GM18498 (cell line): ENCODE measurements at regions not wholly inside any gene's neighbourhood (a gene's known extent, or its start where the extent isn't known, plus 50 kb on each side); places are given as distances from the start of the nearest gene placed in this dataset.

Experiments used
- ATAC-seq: cut with Tn5 transposase; IDR thresholded peaks from one replicate; pipeline ENCODE4 v1.9.1; 2021; ENCODE audit warnings: mild to moderate bottlenecking, moderate library complexity; ENCODE audit not compliant: unreplicated experiment

- no peak for ATAC-seq
Measured at GRCh38 chr6:71510856-71511255, 222.2 kb downstream of the OGFRL1 start.

- no peak for ATAC-seq
Measured at GRCh38 chr6:71512256-71512655, 223.6 kb downstream of the OGFRL1 start.

DNA sequence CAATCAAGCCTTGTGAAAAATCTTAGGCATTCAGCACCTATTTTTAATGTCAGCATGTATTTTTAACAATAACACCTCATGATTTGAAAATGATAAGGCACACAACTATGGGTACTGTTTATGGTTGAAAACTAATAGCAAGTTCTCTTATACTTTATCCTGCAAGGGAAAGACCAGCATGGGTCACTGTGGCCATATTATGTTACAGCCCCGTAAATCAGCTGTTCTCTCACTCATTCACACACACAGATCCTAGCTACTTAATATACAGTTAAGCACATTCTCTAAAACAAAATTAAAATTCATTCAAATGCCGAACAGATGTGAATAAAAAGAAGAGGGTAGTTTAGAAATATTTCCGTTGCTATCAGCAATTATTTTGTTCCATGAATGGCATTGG is 224.4 kb downstream of the OGFRL1 start:
- no peak for ATAC-seq

GRCh38 chr6:71523548-71523947 is 234.9 kb downstream of the OGFRL1 start:
- ATAC-seq, result peak; percentile 85

DNA sequence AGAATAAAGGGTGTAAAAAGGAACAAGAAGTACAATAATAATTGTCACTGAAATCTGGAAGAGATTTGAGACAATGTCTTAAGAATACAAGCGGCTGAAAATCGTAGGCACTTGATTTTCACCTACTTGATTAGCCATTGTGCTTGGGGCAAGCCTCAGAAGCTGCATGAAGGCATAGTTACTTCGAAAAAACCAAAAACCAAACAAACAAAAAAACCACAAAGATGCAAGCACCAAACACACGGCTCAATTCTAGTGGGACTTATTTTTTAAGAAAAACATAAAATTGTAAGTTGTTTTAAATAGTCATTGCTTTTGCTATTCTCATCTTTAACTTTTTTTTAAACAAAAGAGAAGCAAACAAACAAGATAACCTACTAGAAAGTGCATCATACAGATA is 235.6 kb downstream of the OGFRL1 start:
- ATAC-seq, result no peak

GRCh38 chr6:71527886-71528285 is 239.3 kb downstream of the OGFRL1 start:
- no peak for ATAC-seq

DNA sequence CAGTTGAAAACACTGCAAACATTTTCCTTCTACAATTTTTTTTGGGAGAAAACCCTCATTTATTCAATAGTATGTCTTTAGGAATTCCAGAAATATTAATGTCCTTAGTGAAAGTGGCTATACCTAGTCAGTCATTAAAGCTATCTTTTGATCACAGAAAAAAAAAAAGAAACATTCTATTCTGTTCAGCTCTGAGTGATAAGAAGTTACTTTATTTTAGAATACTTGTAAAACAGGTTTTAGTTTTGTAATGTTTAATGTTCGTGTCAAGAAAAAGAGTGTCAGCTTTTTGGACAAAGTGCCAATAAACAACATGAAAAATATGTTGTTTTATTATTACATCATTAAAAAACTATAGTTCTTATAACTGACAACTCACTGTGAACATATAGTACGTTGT is 240.4 kb downstream of the OGFRL1 start:
- no peak for ATAC-seq

DNA sequence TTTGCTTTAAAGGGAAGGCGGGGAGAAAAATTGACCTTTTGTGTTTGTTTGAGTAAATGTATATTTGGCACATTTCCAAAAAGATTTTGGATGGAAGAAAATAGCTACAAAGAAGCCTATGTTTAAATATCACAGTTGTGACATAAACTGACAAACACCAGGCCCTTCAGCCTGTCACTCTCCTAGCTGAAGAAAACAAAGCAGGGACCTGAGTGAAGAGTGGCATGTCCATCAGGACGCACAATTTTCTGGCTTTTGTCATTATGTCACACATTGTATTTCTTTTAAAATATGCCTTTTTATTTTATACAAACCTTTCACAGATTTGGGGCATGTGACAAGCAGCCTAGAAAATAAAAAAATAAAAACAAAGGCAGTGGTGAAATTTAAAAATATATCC is 241.2 kb downstream of the OGFRL1 start:
- no peak for ATAC-seq

GRCh38 chr6:71531006-71531405 is 242.4 kb downstream of the OGFRL1 start:
- ATAC-seq, result no peak

DNA sequence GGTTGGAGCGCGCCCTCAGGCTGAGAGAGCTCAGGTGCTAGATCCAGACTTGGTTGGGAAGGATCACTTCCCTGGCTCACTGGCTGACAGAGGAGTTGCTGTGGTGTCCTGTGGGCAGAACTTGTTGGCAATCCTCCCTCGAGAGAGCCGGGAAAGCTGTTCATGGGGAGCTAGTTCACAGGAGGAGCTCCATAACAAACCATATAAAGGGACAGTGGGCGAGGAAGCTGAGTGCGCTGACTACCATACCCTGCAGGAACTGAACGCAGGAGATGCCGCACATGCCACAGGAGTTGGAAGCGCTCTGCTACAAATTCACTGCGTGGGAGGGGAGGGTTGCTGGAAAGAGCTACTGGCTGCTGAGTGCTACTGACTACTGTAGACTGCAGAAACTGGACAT is 243.2 kb downstream of the OGFRL1 start:
- ATAC-seq, result no peak

- ATAC-seq, result no peak
Measured at GRCh38 chr6:71533939-71534379, 245.3 kb downstream of the OGFRL1 start.

- ATAC-seq, result no peak
Measured at GRCh38 chr6:71534921-71535320, 246.3 kb downstream of the OGFRL1 start.

- no peak for ATAC-seq
Measured at GRCh38 chr6:71537717-71538116, 249.1 kb downstream of the OGFRL1 start.

- no peak for ATAC-seq
Measured at GRCh38 chr6:71544028-71544427, 255.4 kb downstream of the OGFRL1 start.

DNA sequence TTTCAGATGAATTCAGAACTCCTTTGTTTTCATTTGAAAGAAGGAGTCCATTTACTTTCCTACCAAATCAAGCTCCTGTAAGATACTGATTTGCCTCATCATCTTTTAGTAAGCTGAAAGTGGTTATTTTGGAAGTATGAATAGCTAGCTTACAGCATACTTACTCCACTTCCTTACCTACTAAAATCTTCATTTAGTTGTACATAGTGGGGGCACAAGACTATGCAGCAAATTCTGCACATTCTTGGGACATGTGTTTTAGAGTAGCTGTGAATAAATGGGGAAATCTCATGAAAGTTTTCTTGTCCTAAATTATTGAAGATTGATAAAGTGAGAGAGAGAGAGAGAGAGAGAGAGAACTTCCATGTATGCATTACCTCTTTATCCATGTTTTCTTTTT is 256.3 kb downstream of the OGFRL1 start:
- no peak for ATAC-seq

GRCh38 chr6:71545905-71546304 is 257.3 kb downstream of the OGFRL1 start:
- ATAC-seq, result no peak

DNA sequence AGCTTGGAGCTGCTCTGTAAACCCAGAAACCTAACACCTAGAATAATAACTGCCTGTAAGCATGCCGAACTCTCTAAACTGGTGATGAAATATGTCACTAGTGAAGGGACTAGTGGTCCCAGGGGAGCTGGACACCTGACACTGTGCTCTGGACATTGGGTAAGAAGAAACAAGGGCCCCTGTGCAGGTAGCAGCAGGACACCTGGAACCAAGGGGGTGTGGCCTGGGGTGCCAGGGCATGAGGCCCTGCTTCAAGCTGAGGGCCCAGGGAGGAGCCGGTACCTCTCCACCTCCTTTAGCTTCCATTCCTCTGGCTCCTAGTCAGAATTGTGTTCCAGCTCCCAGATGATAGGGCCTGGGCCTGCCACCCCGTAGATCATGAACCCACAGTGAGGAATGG is 263.2 kb downstream of the OGFRL1 start:
- no peak for ATAC-seq

- no peak for ATAC-seq
Measured at GRCh38 chr6:71556141-71556540, 267.5 kb downstream of the OGFRL1 start.

DNA sequence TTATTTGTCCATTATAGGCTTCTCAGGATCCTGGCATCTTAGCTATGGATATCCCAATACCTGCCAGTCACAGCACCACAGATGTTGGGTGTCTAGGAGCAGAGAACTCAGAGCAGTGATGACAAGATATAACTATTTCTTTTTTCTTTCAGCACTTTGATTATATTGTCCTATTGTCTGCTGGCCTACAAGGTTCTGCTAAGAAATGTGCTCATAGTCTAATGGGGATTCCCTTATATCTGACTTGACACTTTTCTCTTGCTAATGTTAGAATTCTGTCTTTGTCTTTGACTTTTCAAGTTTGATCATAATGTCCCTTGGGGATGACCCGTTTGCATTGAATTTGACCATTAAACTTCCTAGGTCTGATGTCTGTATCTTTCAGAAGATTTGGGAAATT is 270.4 kb downstream of the OGFRL1 start:
- ATAC-seq, result no peak

DNA sequence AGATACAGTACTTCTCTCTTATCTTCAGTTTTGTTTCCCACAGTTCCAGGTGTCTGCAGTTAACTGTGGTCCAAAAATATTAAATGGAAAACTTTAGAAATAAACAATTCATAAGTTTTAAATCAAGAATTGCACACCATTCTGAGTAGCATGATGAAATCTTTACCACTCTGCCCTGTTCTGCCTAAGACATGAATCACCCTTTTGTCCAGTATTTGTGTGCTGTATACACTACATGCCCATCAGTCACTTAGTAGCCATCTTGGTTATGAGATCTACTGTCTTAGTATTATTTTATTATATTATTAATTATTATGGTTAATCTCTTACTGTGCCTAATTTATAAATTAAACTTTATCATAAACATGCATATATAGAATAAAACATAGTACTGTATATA is 279.0 kb downstream of the OGFRL1 start:
- ATAC-seq, result no peak

DNA sequence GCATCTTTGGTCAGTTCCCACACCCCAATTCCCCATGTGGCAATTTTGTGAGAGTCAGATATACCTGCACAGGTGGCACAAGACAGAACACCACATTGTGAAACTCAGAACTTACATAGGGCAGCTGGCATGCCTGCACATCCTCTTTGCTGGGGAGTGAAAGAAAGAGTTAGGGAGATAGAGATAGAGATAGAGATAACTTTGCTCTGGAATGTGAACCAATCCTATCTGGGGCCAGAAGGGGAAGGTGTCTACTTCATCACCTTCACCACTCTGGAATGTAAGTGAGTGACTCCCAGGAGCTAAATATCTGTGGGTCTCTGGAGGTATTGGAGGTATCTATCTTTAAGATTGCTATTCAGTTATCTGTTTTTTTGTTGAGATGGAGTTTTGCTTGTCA is 289.2 kb downstream of the OGFRL1 start:
- no peak for ATAC-seq

DNA sequence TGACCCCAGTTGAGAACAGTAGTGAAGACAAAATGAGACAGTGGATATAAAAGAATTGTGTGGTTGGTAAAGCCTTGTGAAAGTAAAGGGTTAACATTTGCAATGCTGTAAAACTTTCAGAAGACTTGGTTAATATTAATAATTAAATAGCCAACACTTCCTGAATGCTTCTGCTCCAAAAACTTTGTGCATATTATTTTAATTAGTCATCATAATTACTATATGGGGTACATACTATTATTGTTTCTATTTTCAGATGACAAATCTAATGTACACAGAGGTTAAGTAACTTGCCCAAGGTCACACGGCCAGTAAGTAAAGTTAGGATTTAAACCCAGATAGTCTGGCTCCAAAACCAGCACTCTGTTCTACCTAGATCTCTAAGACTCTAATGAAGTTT is 291.3 kb downstream of the OGFRL1 start:
- ATAC-seq, result no peak

- no peak for ATAC-seq
Measured at GRCh38 chr6:71582820-71583219, 294.2 kb downstream of the OGFRL1 start.
